ENCODE measurements at regions not wholly inside any gene's neighbourhood (a gene's known extent, or its start where the extent isn't known, plus 50 kb on each side); places are given as distances from the start of the nearest gene placed in this dataset.

- TF ChIP-seq POLR2A (IDR thresholded peaks at IDR 0.05): no peak
- TF ChIP-seq CTCF (IDR thresholded peaks at IDR 0.05): peak in 1 of 6 experiments; percentile 23
These were observed 65.8 kb upstream of the PRSS58 start for GRCh38 chr7:142323706-142324105.
